ENCODE measurements at regions not wholly inside any gene's neighbourhood (a gene's known extent, or its start where the extent isn't known, plus 50 kb on each side); places are given as distances from the start of the nearest gene placed in this dataset.

DNA sequence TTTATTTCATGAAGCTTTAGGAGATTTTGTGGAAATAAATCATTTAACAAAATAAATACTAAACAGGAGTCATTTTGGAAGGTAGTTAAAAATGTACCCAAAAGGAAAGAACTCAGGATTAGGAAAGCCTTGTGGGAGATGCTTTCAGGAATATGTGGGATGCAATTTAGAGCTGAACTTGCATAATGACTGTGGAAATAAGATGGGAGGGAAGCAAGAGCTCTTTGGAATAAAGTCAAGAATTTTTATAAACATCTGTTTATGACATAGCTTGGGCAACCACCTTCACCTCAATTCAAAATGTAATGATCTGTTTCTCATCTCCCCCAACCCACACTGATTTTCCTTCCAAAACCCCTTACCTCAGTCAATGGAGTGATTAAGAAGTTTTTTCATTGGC lies 623.8 kb downstream of the FAT4 start:
- no peak overlapping the region for H2AFZ ChIP-seq (ENCODE audit: low read depth, low read length)
- H3K4me2 ChIP-seq (ENCODE audit: insufficient read depth, low read length): no peak overlapping the region
- peaks cover 4 to 5% of the 10 kb centered on the region in 2 experiments for H3K27me3 ChIP-seq (ENCODE audit: control insufficient read depth in 2 of 2, insufficient read depth in 2 of 2, low read length in 2 of 2)
- intact Hi-C loops (cut with micrococcal nuclease) (no loop called here), dilution Hi-C loops (cut with MboI; ENCODE audit: extremely low pct_ligation_motif_present, low sequenced_read_pairs) (no loop called here)
- H4K20me1 ChIP-seq (replicated peaks; ENCODE audit: control insufficient read depth, extremely low read depth, insufficient read depth, low read length): no peaks in the 10 kb centered on the region
- no TSS peak for BruUV-seq (replicated peaks)
- CTCF ChIA-PET: no interaction called here
- H3K27ac ChIP-seq (ENCODE audit: insufficient read depth, low read depth, low read length): no peak overlapping the region
- no peaks in the 10 kb centered on the region for H3K9me3 ChIP-seq (replicated peaks; ENCODE audit: control insufficient read depth, insufficient read depth, low read length)
- no peaks in the 10 kb centered on the region for H3K9me1 ChIP-seq (replicated peaks; ENCODE audit: control insufficient read depth, extremely low read depth, insufficient read depth, low read length)
- H3K9ac ChIP-seq (replicated peaks; ENCODE audit: extremely low read depth, insufficient read depth, low read length): no peak overlapping the region
- POLR2A ChIA-PET: no interaction called here
- TF ChIP-seq EZH2 (IDR thresholded peaks at IDR 0.05; ENCODE audit: borderline replicate concordance, low read depth, low read length, severe bottlenecking): no peak
- no peaks in the 10 kb centered on the region for H3K36me3 ChIP-seq (ENCODE audit: control insufficient read depth in 2 of 2, extremely low read depth in 1 of 2, insufficient read depth in 2 of 2, low read length in 2 of 2)
- DNase-seq (ENCODE audit: low read depth, low spot score) (no peak), FAIRE-seq (no peak)
- no peak overlapping the region for H3K4me3 ChIP-seq (replicated peaks in 1 of 3; ENCODE audit: insufficient read depth in 1 of 3, low read depth in 1 of 3, low read length in 3 of 3)
- H3K79me2 ChIP-seq (ENCODE audit: control insufficient read depth, insufficient read depth, low read length): no peaks in the 10 kb centered on the region
- no peaks in the 10 kb centered on the region for H3K4me1 ChIP-seq (ENCODE audit: control insufficient read depth, extremely low read depth, insufficient read depth, low read length)

DNA sequence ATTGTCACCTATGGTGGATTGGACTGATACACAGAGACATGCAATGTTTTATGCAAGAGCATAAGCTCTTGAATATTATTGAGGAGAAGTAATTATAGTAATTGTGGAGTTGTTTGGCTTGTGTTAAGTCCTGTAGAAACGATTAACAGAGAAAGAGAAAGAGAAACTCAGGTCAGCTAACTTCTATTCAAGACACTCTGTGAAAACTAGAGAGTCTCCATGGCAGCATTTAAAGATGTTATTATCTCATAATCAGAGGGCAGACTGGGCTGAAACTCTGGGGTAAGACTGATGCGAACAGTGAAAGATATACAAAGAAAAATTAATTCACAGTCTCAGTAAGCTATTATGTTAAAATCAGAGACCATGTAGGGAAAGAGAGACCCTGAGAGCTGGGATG lies 625.7 kb downstream of the FAT4 start:
- POLR2A ChIA-PET: no interaction called here
- Histone ChIP-seq H3K4me2 (ENCODE audit: insufficient read depth, low read length) (no peak overlapping the region), H3K27me3 (ENCODE audit: control insufficient read depth in 2 of 2, insufficient read depth in 2 of 2, low read length in 2 of 2) (peaks cover 4 to 5% of the 10 kb centered on the region in 2 experiments), H3K79me2 (ENCODE audit: control insufficient read depth, insufficient read depth, low read length) (no peaks in the 10 kb centered on the region), H3K9me3 (replicated peaks; ENCODE audit: control insufficient read depth, insufficient read depth, low read length) (no peaks in the 10 kb centered on the region), H3K9ac (replicated peaks; ENCODE audit: extremely low read depth, insufficient read depth, low read length) (no peak overlapping the region), H3K4me3 (replicated peaks in 1 of 3; ENCODE audit: insufficient read depth in 1 of 3, low read depth in 1 of 3, low read length in 3 of 3) (no peak overlapping the region), H4K20me1 (replicated peaks; ENCODE audit: control insufficient read depth, extremely low read depth, insufficient read depth, low read length) (no peaks in the 10 kb centered on the region), H3K27ac (ENCODE audit: insufficient read depth, low read depth, low read length) (no peak overlapping the region), H2AFZ (ENCODE audit: low read depth, low read length) (no peak overlapping the region), H3K4me1 (ENCODE audit: control insufficient read depth, extremely low read depth, insufficient read depth, low read length) (no peaks in the 10 kb centered on the region), H3K9me1 (replicated peaks; ENCODE audit: control insufficient read depth, extremely low read depth, insufficient read depth, low read length) (no peaks in the 10 kb centered on the region), H3K36me3 (ENCODE audit: control insufficient read depth in 2 of 2, extremely low read depth in 1 of 2, insufficient read depth in 2 of 2, low read length in 2 of 2) (no peaks in the 10 kb centered on the region)
- no peak for DNase-seq (ENCODE audit: low read depth, low spot score)
- CTCF ChIA-PET: interaction anchor here (0.6 kb wide), 1 partner anchor 13 kb away, joined by 3 read pairs; no protein-coding TSS in a partner anchor
- no TSS peak for BruUV-seq (replicated peaks)
- FAIRE-seq: no peak
- dilution Hi-C loops (cut with MboI; ENCODE audit: extremely low pct_ligation_motif_present, low sequenced_read_pairs): no loop called here
- intact Hi-C loops (cut with micrococcal nuclease): no loop called here
- TF ChIP-seq POLR2AphosphoS5 (IDR thresholded peaks at IDR 0.05; ENCODE audit: insufficient read depth, low read depth, low read length) (no peak), POLR2A (IDR thresholded peaks at IDR 0.05; ENCODE audit: low read depth, low read length) (no peak), GATA2 (IDR thresholded peaks at IDR 0.05; ENCODE audit: insufficient read depth, insufficient read length, low read depth, low read length) (no peak), FOS (IDR thresholded peaks at IDR 0.05; ENCODE audit: borderline replicate concordance, insufficient read depth, low read length) (no peak), MYC (IDR thresholded peaks at IDR 0.05; ENCODE audit: low read depth, low read length) (no peak), EZH2 (IDR thresholded peaks at IDR 0.05; ENCODE audit: borderline replicate concordance, low read depth, low read length, severe bottlenecking) (no peak), JUN (IDR thresholded peaks at IDR 0.05; ENCODE audit: borderline replicate concordance, insufficient read depth, insufficient read length, low read depth) (no peak)
- TF ChIP-seq, protein P1, sequence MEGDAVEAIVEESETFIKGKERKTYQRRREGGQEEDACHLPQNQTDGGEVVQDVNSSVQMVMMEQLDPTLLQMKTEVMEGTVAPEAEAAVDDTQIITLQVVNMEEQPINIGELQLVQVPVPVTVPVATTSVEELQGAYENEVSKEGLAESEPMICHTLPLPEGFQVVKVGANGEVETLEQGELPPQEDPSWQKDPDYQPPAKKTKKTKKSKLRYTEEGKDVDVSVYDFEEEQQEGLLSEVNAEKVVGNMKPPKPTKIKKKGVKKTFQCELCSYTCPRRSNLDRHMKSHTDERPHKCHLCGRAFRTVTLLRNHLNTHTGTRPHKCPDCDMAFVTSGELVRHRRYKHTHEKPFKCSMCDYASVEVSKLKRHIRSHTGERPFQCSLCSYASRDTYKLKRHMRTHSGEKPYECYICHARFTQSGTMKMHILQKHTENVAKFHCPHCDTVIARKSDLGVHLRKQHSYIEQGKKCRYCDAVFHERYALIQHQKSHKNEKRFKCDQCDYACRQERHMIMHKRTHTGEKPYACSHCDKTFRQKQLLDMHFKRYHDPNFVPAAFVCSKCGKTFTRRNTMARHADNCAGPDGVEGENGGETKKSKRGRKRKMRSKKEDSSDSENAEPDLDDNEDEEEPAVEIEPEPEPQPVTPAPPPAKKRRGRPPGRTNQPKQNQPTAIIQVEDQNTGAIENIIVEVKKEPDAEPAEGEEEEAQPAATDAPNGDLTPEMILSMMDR (IDR thresholded peaks at IDR 0.05; ENCODE audit: extremely low read depth in 1 of 2, insufficient read depth in 1 of 2, low read depth in 1 of 2, low read length in 2 of 2): no peak
- TF ChIP-seq, protein P2, sequence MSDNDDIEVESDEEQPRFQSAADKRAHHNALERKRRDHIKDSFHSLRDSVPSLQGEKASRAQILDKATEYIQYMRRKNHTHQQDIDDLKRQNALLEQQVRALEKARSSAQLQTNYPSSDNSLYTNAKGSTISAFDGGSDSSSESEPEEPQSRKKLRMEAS (IDR thresholded peaks at IDR 0.05; ENCODE audit: insufficient read depth, insufficient read length): no peak
